AG20443 (cell line): ENCODE measurements at regions not wholly inside any gene's neighbourhood (a gene's known extent, or its start where the extent isn't known, plus 50 kb on each side); places are given as distances from the start of the nearest gene placed in this dataset.
A peak's percentile ranks its signal among the peaks of the same experiment; 100 is the strongest.
"Not testable (repeated sequence)": the region's sequence is repeated elsewhere in the genome, so short reads cannot be mapped to it uniquely, and the experiment has no call there.

Experiments
- DNase-seq: peaks from one replicate; pipeline ENCODE4 v3.0.0; 2012; ENCODE audit warnings: low spot score, mixed read lengths

DNA sequence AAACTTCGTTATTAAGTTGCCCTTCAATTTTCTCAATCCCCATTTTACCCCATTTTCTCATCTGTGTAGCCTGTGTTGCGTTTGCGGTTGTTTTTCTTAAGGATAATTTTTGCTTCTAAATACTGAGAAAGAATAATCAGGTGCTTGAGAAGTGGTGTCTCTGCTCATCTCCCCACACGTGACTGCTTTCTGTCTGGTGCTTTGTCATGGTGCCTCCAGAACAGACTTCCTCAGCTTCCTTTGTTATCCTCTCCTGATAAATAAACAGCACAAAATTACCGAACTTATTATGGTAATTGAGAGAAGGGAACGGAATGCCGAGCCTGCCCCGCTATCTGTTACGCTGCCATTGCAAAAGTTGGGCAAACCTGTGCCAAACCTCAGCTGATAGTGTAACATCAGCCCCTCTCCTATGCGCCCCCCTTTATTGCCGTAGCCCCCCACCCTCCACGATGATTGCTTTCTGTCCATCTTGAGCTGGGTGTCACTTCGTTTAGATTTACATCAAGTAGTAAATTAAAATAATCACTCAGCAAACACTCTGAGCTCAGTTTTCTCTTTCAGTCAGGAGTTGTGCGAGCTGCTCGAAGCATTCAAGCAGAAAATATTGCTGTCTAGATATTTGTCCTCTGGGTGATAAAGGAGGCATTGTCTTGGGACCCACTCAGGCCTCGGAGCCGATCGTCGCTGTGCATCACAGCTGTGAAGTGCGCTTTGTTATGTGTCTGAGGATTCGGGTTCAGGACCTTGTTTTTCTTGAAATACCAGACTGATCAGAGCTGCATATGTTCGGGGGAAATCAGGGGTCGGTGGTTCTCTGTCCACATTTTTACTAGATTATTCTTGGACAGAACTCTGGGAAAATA, 1008.5 kb upstream of the FANCL start:
- no peak for DNase-seq

DNA sequence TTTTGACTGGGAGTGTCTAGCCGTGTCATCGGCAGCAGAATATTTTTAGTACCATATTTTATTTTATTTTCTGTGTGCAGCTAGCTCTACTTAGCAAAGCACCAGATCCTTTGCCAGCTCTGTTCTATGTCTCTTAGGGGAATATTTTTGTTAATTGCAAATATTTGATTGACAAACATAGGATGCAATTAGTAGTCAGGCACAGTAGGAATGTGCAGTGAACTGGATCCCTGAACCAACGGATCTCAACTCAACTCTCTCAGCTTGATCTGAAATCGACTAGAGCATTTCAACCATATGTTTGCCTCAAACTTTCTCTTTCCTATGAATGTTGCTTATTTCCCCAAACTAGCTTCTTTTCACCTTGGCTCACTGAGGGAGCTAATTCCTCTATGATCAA, 998.0 kb upstream of the FANCL start:
- DNase-seq, result no peak

DNA sequence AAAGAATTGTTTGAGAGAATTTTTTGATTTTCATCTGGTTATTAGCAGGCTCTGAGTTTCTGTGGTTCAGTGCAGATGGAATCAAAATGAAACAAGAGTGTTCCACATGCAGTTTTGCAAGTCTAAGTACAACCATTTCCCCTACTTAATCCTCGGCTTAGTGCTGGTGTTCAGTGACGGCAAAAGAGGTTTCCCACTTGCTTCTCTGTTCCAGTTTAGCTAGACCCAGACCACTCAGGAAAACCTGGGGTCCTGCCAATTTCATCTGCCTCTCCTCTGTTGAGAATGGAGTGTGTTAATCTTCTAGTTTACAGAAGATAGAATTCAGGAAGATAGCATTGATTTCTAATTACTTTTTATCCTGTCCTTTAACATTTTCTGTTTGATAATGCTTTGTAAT, 996.2 kb upstream of the FANCL start:
- DNase-seq, result no peak

DNA sequence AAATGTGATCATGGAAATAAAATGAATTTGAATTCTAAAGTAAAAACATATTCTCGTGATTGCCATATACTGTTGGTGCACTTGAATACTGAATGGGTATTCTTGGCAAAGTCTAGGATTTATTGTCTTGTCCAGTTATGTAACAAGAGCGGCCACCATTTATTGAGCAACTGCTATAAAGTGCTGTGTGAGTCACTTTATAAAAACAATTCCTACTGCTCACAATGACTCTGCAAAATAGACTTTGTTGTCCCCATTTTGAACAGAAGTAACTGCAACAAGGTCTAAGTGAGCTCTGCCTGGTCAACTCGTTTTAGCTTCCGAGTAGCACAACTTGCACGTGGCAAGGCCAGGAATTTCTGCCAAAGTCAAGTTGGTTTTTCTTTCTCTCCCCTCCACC, 995.6 kb upstream of the FANCL start:
- DNase-seq, result peak; percentile 15

DNA sequence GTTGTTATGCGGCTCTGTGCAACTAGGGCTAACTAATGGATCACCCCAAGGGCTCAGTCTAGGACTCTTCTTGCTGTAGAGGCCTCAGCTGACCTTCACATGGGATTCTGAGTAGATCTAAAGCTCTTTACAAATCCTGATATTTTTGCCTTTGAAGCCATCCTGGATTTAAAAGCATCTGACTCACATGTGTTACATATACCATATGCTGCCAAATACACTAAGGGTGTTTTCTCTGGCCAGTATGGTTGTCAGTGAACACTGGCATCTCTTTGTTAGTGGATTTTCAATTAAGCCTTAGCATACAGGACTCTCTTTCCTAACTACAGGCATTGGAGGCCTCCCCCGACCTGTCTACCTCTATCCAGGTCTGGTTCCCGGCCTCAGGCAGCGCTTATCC, 992.8 kb upstream of the FANCL start:
- no peak for DNase-seq

DNA sequence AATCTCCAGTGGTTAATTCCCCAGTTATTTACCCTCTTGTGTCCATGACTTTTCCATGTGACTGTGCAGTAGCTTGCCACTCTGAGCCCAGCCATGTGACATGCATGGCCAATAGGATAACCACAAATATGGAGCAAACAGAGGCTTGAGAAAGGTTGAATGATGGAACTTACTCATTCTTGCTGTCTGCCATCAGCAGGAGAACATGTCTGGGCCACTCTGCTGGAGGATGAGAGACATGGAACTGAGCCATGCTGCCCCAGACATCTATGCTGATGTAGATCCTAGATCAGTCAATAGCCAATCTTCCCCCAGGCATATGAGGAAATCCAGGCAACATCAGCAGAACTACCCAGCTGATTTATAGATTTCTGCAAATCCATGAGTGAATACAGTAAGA, 992.3 kb upstream of the FANCL start:
- no peak for DNase-seq

DNA sequence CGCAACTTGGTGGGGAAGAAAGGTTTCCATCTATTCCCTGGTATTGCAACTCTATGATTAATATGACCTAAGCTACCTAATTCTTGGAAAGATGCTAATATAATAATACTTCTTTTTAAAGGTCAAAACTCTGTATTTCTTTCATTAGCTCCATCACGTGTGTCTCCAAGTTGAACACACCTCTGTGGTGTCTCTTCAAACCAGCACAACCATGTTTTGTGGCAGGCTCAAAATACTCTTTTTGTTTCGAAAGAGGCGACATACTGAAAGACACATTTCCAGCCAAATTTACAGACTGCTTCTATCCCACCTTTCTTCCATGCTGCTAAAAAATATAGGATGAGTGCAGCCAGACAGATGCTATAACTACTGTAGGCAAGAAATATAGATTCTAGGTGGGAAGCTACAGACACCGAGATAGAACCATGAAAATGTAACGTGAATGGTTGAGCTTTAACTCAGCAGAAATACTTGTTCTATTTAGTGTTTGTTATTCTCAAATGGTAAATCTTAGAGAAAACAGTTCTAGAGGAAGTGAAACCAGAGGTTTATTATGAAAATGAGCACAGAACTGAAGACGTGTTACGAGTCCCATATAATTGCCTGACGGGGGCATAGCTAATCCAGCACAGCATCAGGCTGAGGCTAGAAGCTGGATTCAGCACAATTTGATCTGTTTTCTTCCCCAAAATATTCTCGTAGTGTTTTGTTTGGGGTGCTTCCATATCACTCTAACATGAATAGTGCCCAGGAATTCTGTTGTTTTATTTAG, 991.5 kb upstream of the FANCL start:
- no peak for DNase-seq

DNA sequence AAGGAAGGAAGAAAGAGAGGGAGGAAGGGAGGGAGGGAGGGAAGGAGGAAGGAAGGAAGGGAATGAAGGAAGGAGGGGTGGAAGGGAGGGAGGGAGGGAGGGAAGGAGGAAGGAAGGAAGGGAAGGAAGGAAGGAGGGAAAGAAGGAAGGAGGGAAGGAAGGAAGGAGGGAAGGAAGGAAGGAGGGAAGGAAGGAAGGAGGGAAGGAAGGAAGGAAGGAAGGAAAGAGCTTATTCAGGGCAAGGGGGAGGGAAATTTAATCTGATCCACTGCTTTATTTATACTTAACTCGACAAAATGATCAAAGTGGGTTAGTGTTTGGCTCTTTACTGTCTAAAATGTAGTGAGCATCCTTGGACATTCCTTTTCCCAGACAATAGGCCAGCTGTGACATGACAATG, 985.2 kb upstream of the FANCL start:
- DNase-seq, result not testable (repeated sequence)

DNA sequence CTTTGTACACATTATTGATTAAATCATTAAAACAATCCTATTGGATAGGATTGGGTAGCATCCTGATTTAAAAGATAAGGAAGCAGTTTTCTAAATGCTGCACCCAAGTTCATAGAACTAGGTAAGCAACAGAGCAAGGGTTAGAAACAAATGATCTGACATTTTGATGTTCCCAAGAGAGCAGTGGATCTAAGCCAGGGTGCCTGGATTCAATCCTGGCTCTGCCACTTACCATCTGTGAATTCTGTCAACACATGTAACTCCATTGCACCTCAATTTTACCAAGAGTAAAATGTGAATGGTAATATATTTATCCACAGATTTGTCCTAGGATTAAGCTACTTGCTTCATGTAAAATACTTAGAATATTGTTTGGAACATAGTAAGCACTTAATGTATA, 982.6 kb upstream of the FANCL start:
- no peak for DNase-seq

DNA sequence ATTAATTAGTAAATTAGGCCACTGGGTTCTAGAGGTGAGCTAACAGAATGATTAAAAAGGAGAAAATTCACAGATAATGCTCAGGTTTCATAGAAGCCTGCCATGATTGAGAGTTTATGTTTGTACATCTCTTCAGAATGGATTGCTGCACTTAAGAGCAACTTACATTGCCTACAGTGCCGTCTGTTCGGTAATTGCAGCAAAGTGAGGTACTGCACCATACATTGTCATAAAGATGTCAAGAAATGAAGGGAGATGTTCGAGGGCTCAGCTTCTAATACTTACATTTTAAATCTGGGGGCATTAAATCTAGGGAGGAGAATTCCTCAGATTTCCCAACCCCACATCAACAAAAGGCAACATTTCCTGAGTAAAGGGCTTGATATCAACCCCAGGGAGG, 976.2 kb upstream of the FANCL start:
- no peak for DNase-seq

DNA sequence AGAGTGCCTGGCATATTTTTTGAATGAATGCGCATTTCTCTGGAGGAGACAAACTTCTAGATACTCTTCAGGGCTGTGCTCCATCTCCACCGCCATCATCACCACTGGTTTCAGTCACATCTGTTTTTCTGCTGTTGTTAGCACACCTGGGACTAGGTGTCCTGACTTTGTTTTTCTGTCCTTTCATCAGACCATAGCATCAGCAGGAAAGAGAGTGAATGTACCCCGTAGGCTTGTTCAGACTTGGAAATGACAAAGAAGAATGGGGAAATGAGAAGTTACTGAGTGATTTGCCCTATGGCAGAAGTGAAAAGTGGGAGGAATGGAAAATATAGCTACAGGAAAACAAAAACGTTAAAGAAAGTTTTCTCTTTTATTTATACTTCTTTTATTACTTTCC, 965.2 kb upstream of the FANCL start:
- DNase-seq, result no peak

DNA sequence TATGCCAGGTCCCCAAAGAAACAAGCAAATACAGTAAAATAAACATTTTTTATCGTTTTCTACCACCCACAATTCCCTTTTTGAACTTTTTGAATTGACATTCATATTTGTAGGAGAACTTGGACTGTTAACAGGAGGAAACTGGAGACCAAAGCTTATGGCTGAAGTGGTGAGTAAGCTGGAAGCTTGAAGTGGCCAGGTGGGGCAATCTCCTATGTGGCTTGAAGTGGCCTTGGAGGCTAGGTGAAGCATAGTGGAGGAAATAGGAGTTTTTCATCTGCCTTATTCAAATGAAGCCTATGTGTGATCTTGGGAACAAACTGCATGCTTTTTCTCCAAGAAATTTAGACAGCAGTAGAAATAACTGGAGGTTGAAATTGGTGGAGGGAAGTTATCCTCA, 962.9 kb upstream of the FANCL start:
- DNase-seq, result no peak

DNA sequence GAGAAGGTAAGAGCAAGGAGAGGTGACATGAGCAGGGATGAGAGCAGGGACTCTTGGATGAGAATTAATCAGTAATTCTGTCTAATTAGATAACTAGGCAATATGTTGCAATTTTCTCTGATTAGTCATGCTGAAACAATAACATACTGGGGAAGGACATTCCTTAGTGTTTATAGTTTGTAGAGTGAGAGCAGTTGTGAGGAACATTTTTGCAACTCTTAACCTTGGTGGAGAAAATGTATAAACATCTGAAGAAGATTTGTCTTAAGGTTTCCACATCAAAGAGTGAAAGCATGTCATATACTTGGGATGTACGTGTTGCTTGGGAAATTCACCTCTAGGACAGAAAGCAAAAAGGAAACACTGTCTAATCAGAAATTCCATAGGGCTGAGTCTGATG, 955.4 kb upstream of the FANCL start:
- no peak for DNase-seq

DNA sequence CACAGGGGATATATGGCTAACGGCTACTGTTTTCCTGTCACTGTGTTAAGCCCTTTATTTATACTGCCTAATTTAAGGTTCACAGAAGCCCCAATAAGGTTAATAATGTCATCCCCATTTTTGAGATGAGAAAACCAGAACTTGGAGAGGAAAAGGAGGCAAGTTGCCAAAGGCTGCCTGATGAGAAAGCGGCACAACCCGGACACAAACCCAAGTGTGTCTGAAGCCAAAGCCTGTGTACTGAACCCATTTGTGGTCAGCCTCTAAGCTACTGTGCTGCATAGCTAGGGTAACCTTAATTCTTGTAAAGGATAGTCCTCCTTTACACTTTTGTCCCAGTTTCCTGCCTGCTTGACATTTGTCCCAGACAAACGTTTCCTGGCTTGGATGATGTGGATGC, 954.7 kb upstream of the FANCL start:
- DNase-seq, result no peak

DNA sequence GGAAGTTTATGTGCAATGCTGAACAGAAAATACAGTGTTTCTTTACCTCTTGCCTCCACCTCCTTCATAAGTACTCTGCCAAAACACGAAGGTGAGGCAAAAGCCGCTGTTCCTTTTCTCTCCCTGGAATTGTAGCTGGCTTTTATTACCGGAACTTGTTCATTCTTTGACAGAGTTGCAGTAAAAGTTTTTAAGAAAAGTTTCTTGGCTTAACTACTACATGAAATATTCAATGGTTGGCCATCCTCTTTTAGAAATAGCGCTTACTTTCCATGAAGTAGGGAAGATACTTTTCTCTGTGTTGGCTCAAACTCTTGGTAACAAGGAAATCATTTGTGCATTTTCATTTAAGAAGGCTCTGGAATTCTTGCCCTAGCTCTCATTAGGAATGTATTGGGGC, 950.7 kb upstream of the FANCL start:
- no peak for DNase-seq

DNA sequence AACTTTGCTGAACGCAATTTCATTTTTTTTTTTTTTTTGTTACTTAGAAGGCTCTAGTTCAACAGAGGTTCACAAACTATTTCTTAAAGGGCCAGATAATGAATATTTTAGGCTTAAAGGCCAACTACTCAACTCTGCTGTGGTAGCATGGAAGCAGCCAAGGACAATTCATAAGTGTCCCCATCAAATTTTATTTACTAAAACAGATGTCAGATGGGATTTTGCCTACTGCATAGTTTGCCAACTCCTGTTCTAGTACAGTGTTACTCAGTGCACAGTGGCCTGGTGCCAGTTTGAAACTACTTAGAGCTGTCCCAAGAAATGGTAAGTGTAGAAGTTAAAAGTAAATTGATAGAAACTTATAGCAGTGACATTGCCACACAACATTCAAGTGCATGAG, 949.4 kb upstream of the FANCL start:
- DNase-seq, result no peak

DNA sequence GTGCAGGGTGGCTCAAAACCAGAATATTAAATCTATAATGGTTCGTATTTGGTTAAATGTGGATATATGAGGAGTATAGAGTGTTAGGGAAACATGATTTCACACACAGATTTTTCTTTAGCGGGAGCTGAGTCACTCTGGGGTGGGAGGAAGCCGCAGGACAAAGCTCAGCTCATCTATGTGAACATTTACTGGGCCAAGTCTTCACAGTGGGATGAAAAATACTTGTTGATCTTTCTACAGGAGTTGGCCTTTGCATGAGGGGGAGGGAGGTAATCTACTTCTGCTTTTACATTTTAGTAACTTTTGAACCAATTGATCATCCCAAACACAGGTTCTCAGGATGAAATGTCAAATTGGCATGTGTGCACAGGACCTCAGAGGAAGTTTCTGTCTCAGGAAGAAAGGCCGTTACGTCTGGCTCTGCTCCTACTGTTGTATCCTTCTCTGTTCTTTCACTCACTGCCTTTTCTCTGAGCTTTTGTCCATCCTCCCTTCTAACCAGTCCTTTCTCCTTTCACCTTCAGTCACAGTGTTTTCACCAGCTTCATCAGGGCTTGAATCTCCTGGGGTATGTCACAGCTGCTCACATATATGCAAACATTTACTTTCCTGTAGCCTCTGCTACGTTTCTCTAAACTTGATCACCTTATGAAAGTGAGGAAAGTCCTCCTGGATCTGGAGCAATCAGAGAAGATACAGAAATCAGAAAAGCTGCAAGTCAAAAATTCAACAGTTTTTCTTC, 943.3 kb upstream of the FANCL start:
- DNase-seq, result peak; percentile 30

DNA sequence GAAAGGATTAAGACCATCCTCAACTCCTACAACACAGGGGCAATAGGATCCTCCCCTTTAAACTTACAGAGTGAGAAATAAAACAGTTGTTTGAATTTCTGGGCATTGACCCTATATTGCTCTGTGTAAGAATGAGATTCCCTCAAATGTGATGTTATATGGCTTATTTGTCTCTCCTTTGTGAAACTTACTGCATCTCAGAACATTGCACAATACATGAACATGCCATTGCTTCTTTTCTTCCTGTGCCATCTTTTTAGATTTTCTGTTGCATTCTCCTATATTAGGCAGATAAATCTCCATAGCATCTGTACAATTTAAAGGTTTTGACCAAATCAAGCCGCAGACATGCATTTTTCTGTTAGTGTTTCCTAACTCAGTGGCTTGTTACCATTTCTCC, 941.9 kb upstream of the FANCL start:
- DNase-seq, result no peak

DNA sequence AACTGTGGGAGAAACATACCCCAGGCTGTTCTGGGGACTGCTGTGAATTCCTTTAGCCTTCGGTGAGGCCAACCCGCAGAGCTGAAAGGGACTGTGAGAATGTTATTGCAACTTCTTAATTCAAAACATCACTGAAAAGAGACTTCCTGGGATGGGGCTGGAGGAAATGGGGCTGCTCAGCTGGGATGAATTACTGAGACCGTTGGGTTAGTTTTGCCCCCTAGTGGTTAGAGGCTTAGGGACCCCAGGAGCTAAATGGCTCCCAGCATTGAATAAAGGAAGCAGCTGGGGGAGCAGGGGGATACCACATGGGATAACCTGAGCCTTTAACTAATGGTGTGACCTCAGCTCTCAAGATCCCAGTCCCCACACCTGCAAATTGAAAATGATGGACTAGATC, 941.1 kb upstream of the FANCL start:
- DNase-seq, result peak; percentile 43

DNA sequence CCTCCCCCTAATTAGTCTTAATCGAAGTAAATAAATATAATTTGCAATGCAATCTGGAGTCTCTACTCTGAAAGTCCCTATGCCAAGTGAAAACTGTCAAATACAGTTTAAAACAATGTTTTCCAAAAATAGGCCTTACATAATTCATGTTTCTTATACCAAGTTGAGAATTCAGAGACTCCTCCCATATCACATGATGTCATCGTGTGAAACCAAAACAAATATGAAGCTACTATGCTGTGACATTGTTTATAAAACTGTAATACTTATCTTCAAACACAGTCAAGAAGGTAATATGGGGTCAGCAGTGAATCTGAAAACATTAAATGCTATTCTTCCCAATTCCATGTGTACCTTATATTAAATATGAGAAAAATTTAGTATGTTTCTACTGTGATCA, 940.2 kb upstream of the FANCL start:
- no peak for DNase-seq

DNA sequence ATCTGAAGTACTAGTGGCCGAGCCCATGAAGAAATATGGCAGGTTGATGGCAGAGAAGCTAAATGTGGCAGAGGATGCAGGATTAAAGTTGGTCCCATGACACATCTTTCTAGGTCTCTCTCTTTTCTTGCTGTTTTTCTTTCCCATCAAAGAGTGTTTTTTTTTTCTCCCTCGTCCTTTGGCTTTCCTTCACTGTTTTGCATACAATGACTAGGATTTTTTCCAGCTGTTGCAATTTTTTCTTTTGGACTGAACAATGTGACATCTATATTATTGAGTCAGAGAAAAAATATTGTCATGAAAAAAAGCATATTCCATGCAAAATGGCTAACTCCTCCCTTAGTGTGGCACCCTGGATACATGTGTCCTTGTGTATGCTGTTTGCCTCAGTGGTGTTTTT, 939.5 kb upstream of the FANCL start:
- DNase-seq, result no peak

DNA sequence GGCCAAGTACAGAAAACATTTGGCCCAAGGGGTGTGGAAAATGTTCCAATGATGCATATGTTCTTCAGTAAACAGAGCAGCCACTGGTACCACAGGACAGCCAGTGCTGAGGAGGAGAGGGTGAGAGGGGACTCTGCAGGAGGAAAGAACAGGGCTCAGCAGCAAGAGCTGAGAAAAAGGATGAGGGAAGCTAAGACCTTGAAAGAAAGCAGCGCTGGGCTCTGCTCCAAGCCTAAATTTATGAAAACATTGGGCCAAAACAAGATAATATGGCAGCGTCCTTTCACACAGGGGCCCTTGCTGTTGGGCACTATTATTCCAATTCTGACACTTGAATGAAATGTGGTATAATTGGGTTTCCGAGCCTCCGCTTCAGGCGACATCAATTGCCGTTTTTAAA, 939.0 kb upstream of the FANCL start:
- DNase-seq, result no peak

DNA sequence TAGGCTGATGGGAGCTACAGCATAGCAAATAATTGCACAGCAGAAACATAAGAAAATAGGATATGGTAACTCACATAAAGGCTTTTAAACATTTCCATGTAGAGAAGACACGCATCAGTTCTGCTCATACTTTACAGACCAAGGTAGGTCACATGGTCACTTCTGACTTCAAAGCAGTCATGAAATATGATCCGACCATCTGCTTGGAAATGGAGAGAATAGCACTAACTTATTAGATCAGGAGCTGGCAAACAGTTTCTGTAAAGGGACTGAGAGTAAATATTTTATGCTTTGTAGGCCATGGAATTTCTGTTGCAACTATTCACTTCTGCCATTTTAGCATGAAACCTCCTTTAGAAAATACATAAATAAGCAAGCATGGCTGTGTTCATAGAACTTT, 936.6 kb upstream of the FANCL start:
- no peak for DNase-seq
